GM13977 (cell line): ENCODE measurements at regions not wholly inside any gene's neighbourhood (a gene's known extent, or its start where the extent isn't known, plus 50 kb on each side); places are given as distances from the start of the nearest gene placed in this dataset.

ENCODE experiments used
- DNase-seq: peaks from one replicate; pipeline ENCODE4 v3.0.0; 2012; ENCODE audit warnings: low spot score
- CTCF ChIP-seq: IDR thresholded peaks from 2 replicates; pipeline ENCODE4 v1.5.1; 2012; ENCODE audit warnings: mild to moderate bottlenecking, control low read depth; ENCODE audit not compliant: insufficient read depth; ENCODE audit errors: extremely low read depth, missing control alignments
- in situ Hi-C: fragments of 300-500 bp; cut with MboI; formaldehyde crosslinking; loops from one replicate; pipeline ENCODE4 v1.12.0; 2022; ENCODE audit warnings: low sequenced_read_pairs, low pct_unique_long_range_greater_than_20kb, mixed read lengths, inconsistent platforms; ENCODE audit not compliant: unreplicated experiment

GRCh38 chr6:153949616-153950015, 89.4 kb upstream of the OPRM1 start:
- in situ Hi-C loops: no loop called here
- TF ChIP-seq CTCF: no peak
- no peak for DNase-seq

GRCh38 chr6:153947808-153948447, 91.1 kb upstream of the OPRM1 start:
- peak; percentile 90 for TF ChIP-seq CTCF
- in situ Hi-C loops: no loop called here
- peak; percentile 3 for DNase-seq

- DNase-seq: no peak
- no peak for TF ChIP-seq CTCF
- in situ Hi-C loops: no loop called here
Observed at GRCh38 chr6:153944201-153944600, 94.8 kb upstream of the OPRM1 start.

- in situ Hi-C loops: no loop called here
- TF ChIP-seq CTCF: no peak
- DNase-seq: no peak
Observed at GRCh38 chr6:153942361-153942760, 96.7 kb upstream of the OPRM1 start.

GRCh38 chr6:153941768-153942167, 97.3 kb upstream of the OPRM1 start:
- in situ Hi-C loops: no loop called here
- DNase-seq: no peak
- TF ChIP-seq CTCF: no peak

GRCh38 chr6:153938876-153939275, 100.2 kb upstream of the OPRM1 start:
- in situ Hi-C loops: no loop called here
- DNase-seq: no peak
- no peak for TF ChIP-seq CTCF
